H1 (cell line): ENCODE measurements at regions not wholly inside any gene's neighbourhood (a gene's known extent, or its start where the extent isn't known, plus 50 kb on each side); places are given as distances from the start of the nearest gene placed in this dataset.

Source experiments
- EP300 ChIP-seq, 2 experiments: IDR thresholded peaks; 1 replicate in 1 of 2; 2 replicates in 1 of 2; pipeline ENCODE4 v1.6.1; 2011 to 2012; ENCODE audit warnings: low read depth in 2 of 2, low read length in 2 of 2, mild to moderate bottlenecking in 2 of 2, borderline replicate concordance in 1 of 2, inconsistent platforms in 1 of 2, moderate library complexity in 1 of 2
- NANOG ChIP-seq: IDR thresholded peaks from 2 replicates; pipeline ENCODE4 v1.6.1; 2011; ENCODE audit warnings: low read length, low read depth, mild to moderate bottlenecking, inconsistent platforms; ENCODE audit not compliant: insufficient read depth, poor library complexity, severe bottlenecking
- RBBP5 ChIP-seq: IDR thresholded peaks from 2 replicates; pipeline ENCODE4 v1.7.1; 2012; ENCODE audit warnings: low read depth, mild to moderate bottlenecking, inconsistent platforms, low read length, moderate library complexity, borderline replicate concordance
- TEAD4 ChIP-seq: IDR thresholded peaks from 2 replicates; pipeline ENCODE4 v1.6.1; 2012; ENCODE audit warnings: low read depth, low read length, inconsistent platforms, mixed read lengths
- TF ChIP-seq, protein P1 (sequence below): fragments of 300-600 bp; sonication (generic); IDR thresholded peaks from 2 replicates; pipeline ENCODE4 v1.7.1; 2012; ENCODE audit warnings: low read length, moderate library complexity, mild to moderate bottlenecking, inconsistent platforms; ENCODE audit not compliant: insufficient replicate concordance

DNA sequence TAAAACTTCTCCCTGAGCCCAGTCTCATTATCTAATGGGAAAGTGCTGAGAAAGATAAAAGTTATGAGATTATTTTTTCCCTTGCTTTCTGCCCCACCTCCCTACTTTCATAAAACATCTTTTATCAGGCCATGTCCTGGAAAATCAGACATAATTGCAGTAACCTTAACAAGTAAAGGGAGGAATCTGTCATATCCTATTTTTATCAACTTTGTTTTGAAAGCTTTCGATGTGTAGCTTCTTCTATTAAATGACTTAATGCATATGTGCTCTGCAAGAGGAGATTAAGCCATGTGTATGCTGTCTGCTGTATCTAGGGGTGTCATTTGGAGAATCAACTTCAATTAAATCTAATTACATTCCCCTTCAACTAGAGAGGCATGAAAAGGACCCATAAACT, 408.9 kb downstream of the CBLN4 start (continued):
- TF ChIP-seq, protein P1, sequence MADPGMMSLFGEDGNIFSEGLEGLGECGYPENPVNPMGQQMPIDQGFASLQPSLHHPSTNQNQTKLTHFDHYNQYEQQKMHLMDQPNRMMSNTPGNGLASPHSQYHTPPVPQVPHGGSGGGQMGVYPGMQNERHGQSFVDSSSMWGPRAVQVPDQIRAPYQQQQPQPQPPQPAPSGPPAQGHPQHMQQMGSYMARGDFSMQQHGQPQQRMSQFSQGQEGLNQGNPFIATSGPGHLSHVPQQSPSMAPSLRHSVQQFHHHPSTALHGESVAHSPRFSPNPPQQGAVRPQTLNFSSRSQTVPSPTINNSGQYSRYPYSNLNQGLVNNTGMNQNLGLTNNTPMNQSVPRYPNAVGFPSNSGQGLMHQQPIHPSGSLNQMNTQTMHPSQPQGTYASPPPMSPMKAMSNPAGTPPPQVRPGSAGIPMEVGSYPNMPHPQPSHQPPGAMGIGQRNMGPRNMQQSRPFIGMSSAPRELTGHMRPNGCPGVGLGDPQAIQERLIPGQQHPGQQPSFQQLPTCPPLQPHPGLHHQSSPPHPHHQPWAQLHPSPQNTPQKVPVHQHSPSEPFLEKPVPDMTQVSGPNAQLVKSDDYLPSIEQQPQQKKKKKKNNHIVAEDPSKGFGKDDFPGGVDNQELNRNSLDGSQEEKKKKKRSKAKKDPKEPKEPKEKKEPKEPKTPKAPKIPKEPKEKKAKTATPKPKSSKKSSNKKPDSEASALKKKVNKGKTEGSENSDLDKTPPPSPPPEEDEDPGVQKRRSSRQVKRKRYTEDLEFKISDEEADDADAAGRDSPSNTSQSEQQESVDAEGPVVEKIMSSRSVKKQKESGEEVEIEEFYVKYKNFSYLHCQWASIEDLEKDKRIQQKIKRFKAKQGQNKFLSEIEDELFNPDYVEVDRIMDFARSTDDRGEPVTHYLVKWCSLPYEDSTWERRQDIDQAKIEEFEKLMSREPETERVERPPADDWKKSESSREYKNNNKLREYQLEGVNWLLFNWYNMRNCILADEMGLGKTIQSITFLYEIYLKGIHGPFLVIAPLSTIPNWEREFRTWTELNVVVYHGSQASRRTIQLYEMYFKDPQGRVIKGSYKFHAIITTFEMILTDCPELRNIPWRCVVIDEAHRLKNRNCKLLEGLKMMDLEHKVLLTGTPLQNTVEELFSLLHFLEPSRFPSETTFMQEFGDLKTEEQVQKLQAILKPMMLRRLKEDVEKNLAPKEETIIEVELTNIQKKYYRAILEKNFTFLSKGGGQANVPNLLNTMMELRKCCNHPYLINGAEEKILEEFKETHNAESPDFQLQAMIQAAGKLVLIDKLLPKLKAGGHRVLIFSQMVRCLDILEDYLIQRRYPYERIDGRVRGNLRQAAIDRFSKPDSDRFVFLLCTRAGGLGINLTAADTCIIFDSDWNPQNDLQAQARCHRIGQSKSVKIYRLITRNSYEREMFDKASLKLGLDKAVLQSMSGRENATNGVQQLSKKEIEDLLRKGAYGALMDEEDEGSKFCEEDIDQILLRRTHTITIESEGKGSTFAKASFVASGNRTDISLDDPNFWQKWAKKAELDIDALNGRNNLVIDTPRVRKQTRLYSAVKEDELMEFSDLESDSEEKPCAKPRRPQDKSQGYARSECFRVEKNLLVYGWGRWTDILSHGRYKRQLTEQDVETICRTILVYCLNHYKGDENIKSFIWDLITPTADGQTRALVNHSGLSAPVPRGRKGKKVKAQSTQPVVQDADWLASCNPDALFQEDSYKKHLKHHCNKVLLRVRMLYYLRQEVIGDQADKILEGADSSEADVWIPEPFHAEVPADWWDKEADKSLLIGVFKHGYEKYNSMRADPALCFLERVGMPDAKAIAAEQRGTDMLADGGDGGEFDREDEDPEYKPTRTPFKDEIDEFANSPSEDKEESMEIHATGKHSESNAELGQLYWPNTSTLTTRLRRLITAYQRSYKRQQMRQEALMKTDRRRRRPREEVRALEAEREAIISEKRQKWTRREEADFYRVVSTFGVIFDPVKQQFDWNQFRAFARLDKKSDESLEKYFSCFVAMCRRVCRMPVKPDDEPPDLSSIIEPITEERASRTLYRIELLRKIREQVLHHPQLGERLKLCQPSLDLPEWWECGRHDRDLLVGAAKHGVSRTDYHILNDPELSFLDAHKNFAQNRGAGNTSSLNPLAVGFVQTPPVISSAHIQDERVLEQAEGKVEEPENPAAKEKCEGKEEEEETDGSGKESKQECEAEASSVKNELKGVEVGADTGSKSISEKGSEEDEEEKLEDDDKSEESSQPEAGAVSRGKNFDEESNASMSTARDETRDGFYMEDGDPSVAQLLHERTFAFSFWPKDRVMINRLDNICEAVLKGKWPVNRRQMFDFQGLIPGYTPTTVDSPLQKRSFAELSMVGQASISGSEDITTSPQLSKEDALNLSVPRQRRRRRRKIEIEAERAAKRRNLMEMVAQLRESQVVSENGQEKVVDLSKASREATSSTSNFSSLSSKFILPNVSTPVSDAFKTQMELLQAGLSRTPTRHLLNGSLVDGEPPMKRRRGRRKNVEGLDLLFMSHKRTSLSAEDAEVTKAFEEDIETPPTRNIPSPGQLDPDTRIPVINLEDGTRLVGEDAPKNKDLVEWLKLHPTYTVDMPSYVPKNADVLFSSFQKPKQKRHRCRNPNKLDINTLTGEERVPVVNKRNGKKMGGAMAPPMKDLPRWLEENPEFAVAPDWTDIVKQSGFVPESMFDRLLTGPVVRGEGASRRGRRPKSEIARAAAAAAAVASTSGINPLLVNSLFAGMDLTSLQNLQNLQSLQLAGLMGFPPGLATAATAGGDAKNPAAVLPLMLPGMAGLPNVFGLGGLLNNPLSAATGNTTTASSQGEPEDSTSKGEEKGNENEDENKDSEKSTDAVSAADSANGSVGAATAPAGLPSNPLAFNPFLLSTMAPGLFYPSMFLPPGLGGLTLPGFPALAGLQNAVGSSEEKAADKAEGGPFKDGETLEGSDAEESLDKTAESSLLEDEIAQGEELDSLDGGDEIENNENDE: no peak
- TF ChIP-seq RBBP5 (no peak), EP300 (IDR thresholded peaks at IDR 0.05; ENCODE audit: borderline replicate concordance in 1 of 2, low read depth in 2 of 2, low read length in 2 of 2) (no peak), NANOG (no peak), TEAD4 (no peak)
